T-helper 1 cell (primary cell): ENCODE measurements at regions not wholly inside any gene's neighbourhood (a gene's known extent, or its start where the extent isn't known, plus 50 kb on each side); places are given as distances from the start of the nearest gene placed in this dataset.

Source experiments
- DNase-seq, 5 donors: peaks; one replicate each; pipeline ENCODE4 v3.0.0-alpha.2; 2012 to 2020

- no peak for DNase-seq
Measured at GRCh38 chr4:17293901-17294300, 218.0 kb downstream of the QDPR start.

DNA sequence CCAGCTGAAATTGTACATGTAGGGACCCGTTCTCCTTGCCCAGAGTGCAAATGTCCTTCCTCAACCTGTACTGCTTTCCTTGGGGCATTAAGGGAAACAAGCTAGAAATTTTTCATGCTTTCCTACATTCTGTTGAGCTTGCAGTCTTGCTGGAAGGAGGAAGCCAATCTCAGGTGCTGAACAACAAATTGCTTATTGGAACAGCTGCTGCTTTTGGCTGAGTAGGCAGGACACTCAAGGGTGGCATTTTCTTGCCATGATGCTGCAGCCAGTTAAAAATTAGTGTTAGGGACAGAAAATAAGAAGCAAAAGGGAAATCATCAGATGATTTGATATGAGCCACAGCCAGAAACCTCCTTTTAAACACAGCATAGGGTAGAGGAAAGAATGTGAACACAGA lies 223.7 kb downstream of the QDPR start:
- DNase-seq = no peak

GRCh38 chr4:17286752-17287460 lies 225.0 kb downstream of the QDPR start:
- no peak for DNase-seq

DNA sequence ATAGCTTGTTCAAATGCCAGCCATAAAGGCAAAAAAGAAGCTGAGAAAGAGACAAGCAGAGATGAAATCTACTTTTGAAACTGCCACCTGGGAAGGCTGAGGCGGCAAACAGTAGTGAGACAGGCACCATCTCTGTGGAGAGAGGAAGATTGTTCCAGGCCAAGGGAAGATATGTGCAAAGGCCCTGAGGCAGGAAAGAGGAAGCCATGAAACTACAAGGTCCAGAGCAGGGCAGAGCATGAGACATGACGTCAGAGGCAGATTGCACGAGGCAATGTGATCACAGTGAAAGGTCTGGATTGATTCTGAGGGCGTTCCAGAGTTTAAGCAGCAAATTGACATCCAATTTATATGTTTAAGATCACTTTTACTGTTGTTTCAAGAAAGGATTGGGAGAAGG lies 226.1 kb downstream of the QDPR start:
- DNase-seq = no peak

DNA sequence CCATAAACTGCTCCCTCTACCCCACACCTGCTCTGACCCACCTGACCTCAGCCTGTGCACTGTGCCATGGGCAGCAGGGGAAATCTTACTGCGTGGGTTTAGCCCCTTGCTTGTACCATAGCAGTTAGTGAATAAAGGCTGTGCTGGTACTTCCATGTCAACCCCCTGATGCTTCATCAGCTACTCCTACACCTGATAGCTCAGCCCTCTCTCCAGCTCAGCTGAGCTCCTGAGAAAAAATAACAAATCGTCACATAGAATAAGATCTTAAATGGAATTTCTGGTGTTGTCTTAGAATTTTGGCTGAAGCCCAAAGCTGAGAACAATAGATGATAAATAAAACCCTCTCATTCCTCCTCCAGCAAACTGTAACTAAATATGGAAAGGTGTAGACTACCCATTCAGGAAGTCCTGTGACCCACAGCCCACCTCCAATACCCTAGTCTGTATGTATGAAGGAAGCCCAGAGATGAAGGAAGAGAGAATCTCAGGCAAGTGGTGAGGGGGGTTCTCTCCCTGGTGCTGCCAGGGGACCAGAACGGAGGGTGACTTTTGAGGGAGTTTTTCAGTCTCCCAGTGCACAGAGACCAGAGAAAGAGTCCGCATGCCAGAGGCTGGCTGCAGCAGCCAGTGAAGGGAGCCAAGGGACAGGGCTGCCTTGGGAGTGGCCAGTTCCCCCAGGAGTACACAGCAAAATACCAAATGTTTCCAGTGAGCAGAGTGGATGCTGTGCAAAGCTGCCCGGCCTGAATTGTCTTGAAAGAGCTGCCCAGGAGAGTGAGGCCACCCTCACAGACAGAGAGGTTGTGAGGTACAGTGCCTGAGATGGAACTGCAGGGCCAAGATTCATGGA lies 227.3 kb downstream of the QDPR start:
- no peak for DNase-seq

GRCh38 chr4:17283832-17284231 lies 228.1 kb downstream of the QDPR start:
- no peak for DNase-seq

DNA sequence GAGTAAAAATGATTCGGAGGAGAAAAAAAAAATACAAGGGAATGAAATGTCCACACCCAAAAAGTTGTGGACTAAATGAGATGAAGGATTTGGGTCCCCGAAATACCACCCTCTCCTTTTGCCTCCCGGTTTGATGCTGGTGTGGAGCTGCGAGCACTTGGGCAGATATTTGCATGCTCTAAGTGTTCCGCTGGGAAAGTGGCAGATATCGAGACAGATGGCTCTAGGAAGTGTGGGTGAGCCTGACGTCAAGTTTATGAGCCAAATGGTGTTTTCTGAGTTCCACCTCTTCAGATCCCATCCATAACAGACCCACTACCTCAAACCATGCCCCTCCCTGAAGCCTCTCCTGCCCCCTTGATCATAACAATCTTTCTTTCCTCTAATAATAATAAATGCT lies 228.6 kb downstream of the QDPR start:
- DNase-seq = no peak

- no peak for DNase-seq
Measured at GRCh38 chr4:17280261-17281018, 231.4 kb downstream of the QDPR start.

DNA sequence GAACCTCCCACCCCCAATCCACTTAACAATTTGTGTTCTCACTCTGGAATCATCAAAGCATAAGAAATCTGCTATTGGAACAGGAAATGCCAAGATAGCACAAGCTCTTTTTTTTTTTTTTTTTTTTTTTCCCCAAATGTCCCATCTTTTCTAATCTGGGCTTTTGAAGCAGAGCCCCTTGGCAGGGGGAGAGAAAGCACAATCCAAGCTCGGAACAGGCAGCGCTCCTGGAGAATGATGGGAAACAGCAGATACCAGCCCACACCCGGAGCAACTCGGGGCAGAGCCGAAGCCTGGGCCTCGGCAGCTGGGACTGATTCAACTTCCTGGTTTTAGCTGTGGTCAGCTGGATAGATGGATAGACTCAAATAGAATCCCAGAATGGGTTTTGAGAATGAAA lies 235.1 kb downstream of the QDPR start:
- DNase-seq = no peak

GRCh38 chr4:17275836-17276235 lies 236.1 kb downstream of the QDPR start:
- DNase-seq = no peak

DNA sequence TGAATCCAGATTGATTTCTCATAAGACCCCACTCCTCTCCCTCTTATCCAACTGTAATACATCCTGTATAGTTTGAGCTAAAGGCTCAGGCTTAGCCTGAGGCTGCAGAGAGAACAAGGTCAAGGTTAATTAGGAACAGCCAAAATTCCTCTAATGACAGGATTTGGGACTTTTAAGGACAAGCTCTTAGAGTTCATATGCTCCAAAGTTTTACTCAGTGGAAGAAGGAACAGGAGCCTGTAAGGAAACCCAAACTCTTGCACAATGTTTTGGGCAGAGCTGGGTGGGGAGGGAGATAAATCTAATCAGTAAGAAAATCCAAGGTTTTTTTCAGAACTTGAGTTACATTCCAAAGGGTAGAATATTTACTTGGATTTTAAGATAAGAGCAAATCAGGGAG lies 238.8 kb downstream of the QDPR start:
- no peak for DNase-seq

GRCh38 chr4:17272154-17272553 lies 239.7 kb downstream of the QDPR start:
- no peak for DNase-seq

GRCh38 chr4:17265653-17266052 lies 246.2 kb downstream of the QDPR start:
- no peak for DNase-seq

DNA sequence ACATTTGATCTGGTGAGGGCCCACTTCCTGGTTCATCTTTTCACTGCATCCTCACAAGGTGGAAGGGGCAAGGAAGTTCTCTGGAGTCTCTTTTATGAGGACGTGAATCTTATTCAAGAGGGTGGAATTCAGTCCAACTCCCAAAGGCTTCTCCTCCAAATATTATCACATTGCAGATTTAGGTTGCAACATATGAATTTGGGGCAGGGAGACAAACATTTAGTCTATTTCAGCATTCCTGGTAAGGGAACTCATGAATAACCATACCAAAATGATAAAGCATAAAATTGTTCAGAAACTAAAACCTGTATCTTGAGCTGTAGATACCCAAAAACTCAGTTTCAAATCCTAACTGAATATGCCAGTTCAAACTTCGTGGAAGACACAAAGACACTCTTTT lies 246.8 kb downstream of the QDPR start:
- no peak for DNase-seq

GRCh38 chr4:17260166-17260907 lies 251.6 kb downstream of the QDPR start:
- no peak for DNase-seq

- DNase-seq = no peak
Measured at GRCh38 chr4:17258106-17258505, 253.8 kb downstream of the QDPR start.

DNA sequence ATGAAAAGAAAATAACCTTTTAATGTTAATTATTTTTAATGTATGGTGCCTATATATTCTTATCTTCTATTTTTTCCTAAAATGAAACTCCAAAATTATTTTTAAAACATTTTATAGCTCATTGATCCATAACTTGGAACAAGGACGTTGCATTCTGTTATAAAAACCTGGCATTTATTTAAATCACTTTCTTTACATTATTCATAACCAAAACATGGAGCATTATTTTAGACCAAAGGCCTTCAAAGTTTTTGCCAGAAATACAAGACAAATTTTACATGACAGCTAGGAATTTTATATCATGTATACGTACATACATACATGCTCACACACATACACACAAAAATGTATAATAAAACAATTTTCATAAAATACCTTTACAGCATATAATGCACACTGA lies 259.8 kb downstream of the QDPR start:
- no peak for DNase-seq

DNA sequence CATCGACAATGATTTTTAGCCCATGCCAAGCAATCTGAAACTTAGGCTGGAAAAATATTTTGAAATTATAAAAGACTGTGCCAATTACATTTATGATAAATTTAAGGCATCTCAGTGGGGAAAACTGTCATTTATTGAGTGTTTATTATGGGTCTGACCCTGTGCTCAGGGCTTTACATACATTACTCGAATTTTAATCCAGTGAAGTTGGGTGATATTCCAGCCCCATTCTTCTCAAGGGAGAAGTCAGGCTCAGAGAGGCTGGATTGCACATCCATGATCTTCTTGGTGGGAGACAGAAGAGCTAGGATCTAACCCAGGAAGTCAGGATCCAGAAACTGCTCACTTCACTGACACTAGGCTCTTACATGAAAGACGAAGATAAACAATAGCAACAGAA lies 260.8 kb downstream of the QDPR start:
- DNase-seq = no peak

DNA sequence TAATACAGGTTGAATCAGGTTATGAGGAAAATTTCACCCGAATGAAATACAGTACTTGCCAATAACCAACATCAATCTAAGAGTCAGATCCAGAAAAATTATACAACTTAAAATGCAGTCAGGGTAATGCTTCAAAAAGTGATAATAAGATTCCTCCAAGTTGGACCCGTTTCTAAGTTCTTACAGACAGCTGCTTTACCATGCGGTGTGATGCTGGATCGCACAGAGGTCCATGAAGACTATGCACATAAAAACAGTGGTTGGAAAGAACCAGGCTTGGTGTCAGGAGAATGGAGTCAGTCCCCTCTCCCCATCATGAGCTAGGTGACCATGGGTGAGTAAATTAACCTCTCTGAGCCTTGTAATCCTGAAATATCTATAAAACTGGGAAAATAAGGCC lies 261.3 kb downstream of the QDPR start:
- DNase-seq = no peak

- no peak for DNase-seq
Measured at GRCh38 chr4:17246656-17247055, 265.2 kb downstream of the QDPR start.

DNA sequence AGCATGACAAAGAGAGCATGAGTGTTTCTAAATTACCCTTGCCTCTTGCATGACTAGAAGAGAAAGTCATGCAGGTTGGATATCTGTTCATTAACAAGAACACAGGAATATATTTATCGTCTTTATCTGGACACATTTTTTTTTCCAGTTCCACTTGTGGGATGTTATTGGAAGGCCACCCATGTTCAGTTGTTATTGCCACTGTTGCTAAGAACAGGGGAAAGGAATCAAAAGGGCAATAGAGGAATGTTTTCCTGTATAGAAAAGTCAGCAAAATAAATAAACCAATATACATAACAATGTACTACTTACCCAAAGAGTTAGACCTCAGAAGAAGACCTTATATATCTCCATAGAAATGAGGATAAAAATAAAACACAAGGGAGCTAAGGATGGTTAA lies 270.1 kb downstream of the QDPR start:
- no peak for DNase-seq

- no peak for DNase-seq
Measured at GRCh38 chr4:17238633-17239032, 273.3 kb downstream of the QDPR start.

GRCh38 chr4:17236686-17237085 lies 275.2 kb downstream of the QDPR start:
- DNase-seq = no peak
